ENCODE measurements at regions not wholly inside any gene's neighbourhood (a gene's known extent, or its start where the extent isn't known, plus 50 kb on each side); places are given as distances from the start of the nearest gene placed in this dataset.

DNA sequence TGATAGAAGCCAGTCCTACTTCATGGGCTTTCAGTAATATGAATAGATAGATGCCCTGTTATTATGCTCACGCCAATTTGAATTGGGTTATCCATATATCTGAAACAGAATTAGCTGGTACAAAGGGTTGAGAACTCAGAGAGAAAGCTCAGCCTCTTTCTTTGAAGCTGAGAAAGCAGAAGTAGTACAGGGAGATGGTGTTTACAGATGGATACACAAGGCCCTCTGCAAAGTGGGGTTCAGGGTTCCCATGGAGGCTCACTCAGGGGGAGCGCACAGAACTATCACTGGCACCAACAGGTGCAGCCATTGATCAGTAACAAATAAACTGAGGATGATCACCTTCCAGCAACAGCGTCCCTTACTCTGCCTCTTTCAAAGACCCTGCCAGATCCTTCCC, 349.7 kb downstream of the ICE1 start:
- Histone ChIP-seq H3K4me3 (no peak overlapping the region), H3K27ac (no peak overlapping the region), H3K4me1 (replicated peaks in 1 of 2) (peaks cover 7 to 16% of the 10 kb centered on the region in 2 donors)
- WGBS, 10 experiments, result 0 to 100% (median 43%) methylated on average over 1 to 2 of the region's 3 CpGs; no CpG with 5 or more reads in 5 of the 10 experiments
- ATAC-seq (replicated peaks in 6 of 8), result no peak
- in situ Hi-C loops (cut with MboI; ENCODE audit: low pct_unique_long_range_greater_than_20kb in 2 of 9, low sequenced_read_pairs in 9 of 9, unreplicated experiment in 9 of 9), result no loop called here

DNA sequence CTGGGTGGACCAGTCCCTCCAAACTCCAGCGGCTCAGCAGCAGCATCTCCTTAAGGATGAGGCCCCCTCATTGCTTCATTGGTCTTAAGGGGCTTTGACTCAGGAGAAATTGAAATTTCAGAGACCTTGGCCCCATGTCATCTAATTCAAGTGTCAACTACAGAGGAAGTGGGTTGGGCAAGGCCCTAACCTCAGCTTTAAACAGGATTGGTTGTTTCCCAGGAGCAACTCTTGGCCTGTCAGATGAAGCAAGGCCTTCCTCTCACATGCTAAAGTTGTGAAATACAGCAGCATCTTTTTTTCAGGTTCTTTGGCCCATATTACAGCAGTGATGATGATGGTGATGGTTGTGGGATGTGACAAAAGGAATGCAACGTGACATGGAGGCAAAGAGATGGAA, 348.3 kb downstream of the ICE1 start:
- WGBS, 10 experiments, result 0 to 90% (median 28%) methylated on average over 1 to 2 of the region's 2 CpGs; no CpG with 5 or more reads in 2 of the 10 experiments
- in situ Hi-C loops (cut with MboI; ENCODE audit: low pct_unique_long_range_greater_than_20kb in 2 of 9, low sequenced_read_pairs in 9 of 9, unreplicated experiment in 9 of 9), result no loop called here
- H3K4me3 ChIP-seq, result no peak overlapping the region
- no peak for ATAC-seq (replicated peaks in 6 of 8)
- H3K27ac ChIP-seq, result no peak overlapping the region
- peaks cover 7 to 16% of the 10 kb centered on the region in 2 donors for H3K4me1 ChIP-seq (replicated peaks in 1 of 2)

DNA sequence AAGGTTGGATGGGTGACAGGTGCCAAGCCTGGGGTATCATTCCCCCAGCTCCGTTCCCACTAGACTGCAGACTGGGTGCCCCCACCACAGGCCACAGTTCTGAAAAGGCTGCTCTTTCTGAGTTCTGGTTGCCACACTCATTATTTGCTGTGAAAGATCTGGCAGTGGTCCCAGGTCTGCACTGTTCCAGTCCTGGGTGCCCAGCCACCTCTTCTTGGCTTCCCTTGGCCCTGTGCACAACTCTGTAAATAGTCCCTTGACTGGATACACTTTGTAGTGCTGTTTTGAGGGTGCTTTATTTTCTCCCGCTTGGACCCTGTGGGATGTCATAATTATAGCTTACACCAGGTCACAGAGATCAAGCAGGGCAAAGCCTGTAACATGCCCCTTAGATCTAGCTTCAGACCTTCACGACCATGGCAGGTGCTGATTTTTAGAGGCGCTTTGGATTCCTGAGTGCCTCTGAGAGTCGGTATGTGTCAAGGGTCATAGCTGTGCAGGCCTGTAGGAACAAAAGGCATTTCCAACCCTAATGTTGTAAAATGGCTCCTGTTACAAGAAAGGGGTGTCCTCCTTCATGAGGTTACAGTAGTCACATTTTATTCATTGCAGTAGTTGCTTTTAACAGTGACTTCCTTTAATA, 344.9 kb downstream of the ICE1 start:
- no peak overlapping the region for H3K27ac ChIP-seq
- H3K4me3 ChIP-seq, result no peak overlapping the region
- WGBS, 10 experiments, result 26 to 100% (median 79%) methylated on average over 1 to 5 of the region's 5 CpGs; no CpG with 5 or more reads in 3 of the 10 experiments
- H3K4me1 ChIP-seq (replicated peaks in 1 of 2), result peaks cover 7 to 16% of the 10 kb centered on the region in 2 donors
- in situ Hi-C loops (cut with MboI; ENCODE audit: low pct_unique_long_range_greater_than_20kb in 2 of 9, low sequenced_read_pairs in 9 of 9, unreplicated experiment in 9 of 9), result no loop called here
- ATAC-seq (replicated peaks in 6 of 8), result peak in 1 of 8 experiments; percentile 50

DNA sequence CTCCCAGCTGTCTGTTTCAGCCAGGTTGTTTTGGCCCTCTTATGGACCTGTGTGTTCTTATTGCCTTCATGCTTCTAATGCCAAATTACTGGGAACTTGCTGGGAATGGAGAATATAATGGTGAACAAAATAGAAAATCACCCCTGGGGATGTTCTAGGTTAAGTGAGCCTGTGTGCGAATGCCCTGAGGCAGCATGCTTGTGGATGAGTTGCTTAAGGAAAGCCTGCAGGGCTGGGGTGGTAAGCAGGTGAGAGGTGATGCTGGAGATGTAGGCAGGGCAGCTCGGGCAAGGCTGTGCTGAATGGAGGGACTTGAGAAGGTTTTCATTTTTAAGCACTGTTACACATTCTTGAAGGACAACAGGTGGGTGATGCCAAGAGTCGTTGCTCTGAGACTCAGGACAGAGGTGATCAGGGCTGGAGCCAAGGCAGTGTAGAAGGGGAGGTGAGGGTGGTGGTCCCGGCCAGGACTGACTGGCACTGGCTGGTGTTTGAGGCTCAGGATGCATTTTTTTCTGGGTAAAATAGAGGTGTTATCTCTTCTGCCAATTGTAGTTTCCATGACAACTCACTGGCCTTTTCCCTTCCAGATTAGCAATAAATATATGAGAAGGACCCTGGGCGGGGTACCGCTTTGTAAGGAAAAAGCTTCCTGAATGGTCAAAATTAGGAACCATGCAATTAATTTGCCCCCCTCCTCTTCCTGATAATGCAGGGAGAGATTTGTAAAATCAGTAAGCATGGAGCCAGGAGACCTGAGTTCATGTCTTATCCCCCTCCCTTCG, 342.8 kb downstream of the ICE1 start:
- WGBS, 10 experiments, result 4 to 100% (median 87%) methylated on average over 1 to 6 of the region's 7 CpGs; no CpG with 5 or more reads in 1 of the 10 experiments
- Histone ChIP-seq H3K27ac (no peak overlapping the region), H3K4me1 (replicated peaks in 1 of 2) (peaks cover 7 to 19% of the 10 kb centered on the region in 2 donors), H3K4me3 (no peak overlapping the region)
- in situ Hi-C loops (cut with MboI; ENCODE audit: low pct_unique_long_range_greater_than_20kb in 2 of 9, low sequenced_read_pairs in 9 of 9, unreplicated experiment in 9 of 9), result no loop called here
- no peak for ATAC-seq (replicated peaks in 6 of 8)

DNA sequence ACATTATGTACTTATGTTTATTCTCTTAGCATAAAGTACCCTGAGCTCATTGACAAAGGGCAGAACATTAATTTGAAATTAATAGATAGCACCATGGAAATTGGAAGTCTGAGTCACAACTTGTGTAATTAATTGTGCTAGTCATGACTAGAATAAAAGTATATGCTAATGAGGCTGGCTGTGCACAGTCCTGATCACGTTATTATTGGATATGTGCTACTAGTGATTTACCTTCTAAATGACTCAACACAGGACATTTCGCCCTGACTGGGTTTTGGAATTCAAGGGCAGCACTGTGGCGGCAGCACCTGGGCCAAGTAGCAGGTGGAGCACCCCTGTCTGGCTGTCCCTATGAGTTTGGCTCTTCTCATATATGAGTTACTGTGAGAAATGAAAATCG, 341.8 kb downstream of the ICE1 start:
- H3K4me3 ChIP-seq, result no peak overlapping the region
- H3K27ac ChIP-seq, result no peak overlapping the region
- WGBS, 10 experiments, result 0 to 100% (median 40%) methylated on average over 1 to 4 of the region's 4 CpGs; no CpG with 5 or more reads in 1 of the 10 experiments
- in situ Hi-C loops (cut with MboI; ENCODE audit: low pct_unique_long_range_greater_than_20kb in 2 of 9, low sequenced_read_pairs in 9 of 9, unreplicated experiment in 9 of 9), result no loop called here
- H3K4me1 ChIP-seq (replicated peaks in 1 of 2), result peaks cover 6 to 18% of the 10 kb centered on the region in 2 donors
- ATAC-seq (replicated peaks in 6 of 8), result peak in 5 of 8 experiments; percentile 41 to 90 (median 64)

DNA sequence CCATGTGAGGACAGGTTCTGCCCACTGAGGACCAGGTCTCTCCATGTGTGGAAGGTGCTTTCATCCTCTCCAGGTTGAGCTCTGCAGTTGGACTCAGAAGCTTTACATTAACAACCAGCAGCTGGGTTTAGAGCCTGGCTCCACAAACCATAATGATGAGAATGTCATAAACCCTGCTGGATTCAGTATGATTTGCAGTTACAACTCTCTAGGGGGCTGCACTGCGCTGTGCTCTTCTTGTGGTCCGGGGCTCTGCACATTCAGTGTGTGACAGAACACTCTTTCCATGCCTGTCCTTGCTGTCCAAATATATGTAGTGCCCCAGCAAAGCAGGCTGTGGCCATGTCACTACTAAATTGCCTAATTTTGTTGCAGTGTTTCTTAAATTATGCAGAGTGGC, 334.3 kb downstream of the ICE1 start:
- Histone ChIP-seq H3K4me3 (no peak overlapping the region), H3K27ac (no peak overlapping the region), H3K4me1 (replicated peaks in 1 of 2) (peaks cover 0 to 2% of the 10 kb centered on the region in 2 donors)
- 0 to 66% (median 65%) methylated on average over 1 to 2 of the region's 2 CpGs; no CpG with 5 or more reads in 5 of the 10 experiments for WGBS, 10 experiments
- ATAC-seq (replicated peaks in 6 of 8), result peak in 5 of 8 experiments; percentile 16 to 84 (median 76)
- in situ Hi-C loops (cut with MboI; ENCODE audit: low pct_unique_long_range_greater_than_20kb in 2 of 9, low sequenced_read_pairs in 9 of 9, unreplicated experiment in 9 of 9), result no loop called here

DNA sequence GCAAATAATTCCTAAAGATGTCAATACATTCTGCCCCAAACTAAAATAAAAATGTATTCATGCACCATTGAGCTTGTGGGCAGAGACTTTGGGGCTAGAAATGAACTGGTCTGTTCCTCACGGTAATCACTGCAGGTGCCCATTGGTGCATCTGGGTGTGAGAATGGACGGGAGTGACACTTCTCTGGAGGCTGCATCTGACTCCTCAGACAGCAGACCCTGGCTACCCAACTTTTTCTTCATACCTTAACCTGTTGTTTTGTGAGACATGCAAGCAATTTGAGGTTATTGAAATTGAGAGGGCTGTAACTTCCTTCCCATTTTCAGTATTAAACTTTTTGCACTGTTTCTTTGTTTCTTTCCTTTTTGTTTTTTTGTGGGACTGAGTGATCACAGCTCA, 333.4 kb downstream of the ICE1 start:
- no peak overlapping the region for H3K27ac ChIP-seq
- no peak for ATAC-seq (replicated peaks in 6 of 8)
- 0 to 100% (median 55%) methylated on average over 1 to 2 of the region's 2 CpGs; no CpG with 5 or more reads in 6 of the 10 experiments for WGBS, 10 experiments
- in situ Hi-C loops (cut with MboI; ENCODE audit: low pct_unique_long_range_greater_than_20kb in 2 of 9, low sequenced_read_pairs in 9 of 9, unreplicated experiment in 9 of 9), result no loop called here
- no peaks in the 10 kb centered on the region for H3K4me1 ChIP-seq (replicated peaks in 1 of 2)
- no peak overlapping the region for H3K4me3 ChIP-seq

DNA sequence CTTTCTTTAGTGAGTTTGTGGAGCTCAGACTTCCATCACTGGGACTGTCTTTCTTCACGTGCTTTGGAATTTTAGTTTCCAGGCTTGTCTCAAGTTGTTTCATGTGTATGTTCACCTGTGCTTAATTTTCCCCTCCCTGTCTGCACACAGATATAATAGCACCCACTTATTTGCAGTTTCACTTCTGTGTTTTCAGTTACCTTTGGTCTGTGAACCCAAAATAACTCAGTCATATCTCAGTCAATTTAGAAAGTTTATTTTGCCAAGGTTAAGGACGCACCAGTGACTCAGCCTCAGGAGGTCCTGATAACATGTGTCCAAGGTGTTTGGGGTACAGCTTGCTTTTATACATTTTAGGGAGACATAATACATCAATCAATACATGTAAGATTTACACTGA, 330.4 kb downstream of the ICE1 start:
- 0 to 90% (median 60%) methylated on average over 1 to 2 of the region's 2 CpGs; no CpG with 5 or more reads in 1 of the 10 experiments for WGBS, 10 experiments
- Histone ChIP-seq H3K4me1 (replicated peaks in 1 of 2) (no peaks in the 10 kb centered on the region), H3K4me3 (no peak overlapping the region)

DNA sequence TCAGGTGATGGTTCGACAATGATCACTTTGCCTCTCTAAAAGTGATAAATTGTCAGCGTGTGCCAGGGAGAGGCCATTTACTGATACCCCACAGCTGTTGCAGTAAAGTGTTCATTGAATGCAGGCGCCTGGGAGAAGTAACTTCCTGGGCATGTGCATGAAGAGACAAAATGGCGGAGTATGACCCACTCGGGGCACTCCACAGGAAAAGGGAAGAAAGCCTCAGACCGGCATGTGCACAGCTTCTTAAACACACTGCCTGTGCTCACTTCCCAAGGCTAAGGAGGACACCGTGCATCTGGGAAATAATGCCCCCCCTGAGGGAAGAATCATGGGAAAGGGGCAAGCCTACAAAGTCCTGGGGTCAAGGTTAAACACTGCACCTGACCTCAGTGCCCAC, 329.5 kb downstream of the ICE1 start:
- 10 to 100% (median 60%) methylated on average over 1 to 7 of the region's 7 CpGs for WGBS, 10 experiments
- in situ Hi-C loops (cut with MboI; ENCODE audit: low pct_unique_long_range_greater_than_20kb in 2 of 9, low sequenced_read_pairs in 9 of 9, unreplicated experiment in 9 of 9), result no loop called here

More for the DNA sequence above, 330.4 kb downstream of the ICE1 start:
- H3K27ac ChIP-seq, result no peak overlapping the region
- no peak for ATAC-seq (replicated peaks in 6 of 8)
- in situ Hi-C loops (cut with MboI; ENCODE audit: low pct_unique_long_range_greater_than_20kb in 2 of 9, low sequenced_read_pairs in 9 of 9, unreplicated experiment in 9 of 9), result no loop called here

DNA sequence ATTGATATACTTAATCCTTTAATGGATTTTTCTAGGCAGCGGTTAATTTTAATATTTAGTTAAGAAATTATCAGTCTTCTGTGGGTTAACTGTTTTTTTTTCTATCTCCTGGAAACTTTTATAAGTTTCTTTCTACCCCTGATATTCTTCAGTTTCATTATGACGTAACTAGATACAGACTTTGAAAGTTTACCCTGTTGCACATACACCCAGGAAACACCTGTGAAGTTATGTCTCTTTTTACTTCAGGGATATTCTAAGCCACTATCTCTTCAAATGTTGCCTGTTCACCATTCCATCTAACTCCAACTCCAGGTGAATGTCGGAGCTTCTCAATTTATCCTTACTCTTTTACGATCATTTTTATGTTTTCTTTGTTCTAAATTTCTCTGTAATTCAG, 329.0 kb downstream of the ICE1 start:
- Histone ChIP-seq H3K27ac (no peak overlapping the region), H3K4me3 (no peak overlapping the region), H3K4me1 (replicated peaks in 1 of 2) (no peaks in the 10 kb centered on the region)
- no peak for ATAC-seq (replicated peaks in 6 of 8)
- in situ Hi-C loops (cut with MboI; ENCODE audit: low pct_unique_long_range_greater_than_20kb in 2 of 9, low sequenced_read_pairs in 9 of 9, unreplicated experiment in 9 of 9), result no loop called here
- 11 to 98% (median 85%) methylated on average over 2 to 4 of the region's 4 CpGs for WGBS, 10 experiments

More for the DNA sequence above, 329.5 kb downstream of the ICE1 start:
- no peaks in the 10 kb centered on the region for H3K4me1 ChIP-seq (replicated peaks in 1 of 2)
- H3K27ac ChIP-seq, result no peak overlapping the region
- no peak overlapping the region for H3K4me3 ChIP-seq
- ATAC-seq (replicated peaks in 6 of 8), result no peak

DNA sequence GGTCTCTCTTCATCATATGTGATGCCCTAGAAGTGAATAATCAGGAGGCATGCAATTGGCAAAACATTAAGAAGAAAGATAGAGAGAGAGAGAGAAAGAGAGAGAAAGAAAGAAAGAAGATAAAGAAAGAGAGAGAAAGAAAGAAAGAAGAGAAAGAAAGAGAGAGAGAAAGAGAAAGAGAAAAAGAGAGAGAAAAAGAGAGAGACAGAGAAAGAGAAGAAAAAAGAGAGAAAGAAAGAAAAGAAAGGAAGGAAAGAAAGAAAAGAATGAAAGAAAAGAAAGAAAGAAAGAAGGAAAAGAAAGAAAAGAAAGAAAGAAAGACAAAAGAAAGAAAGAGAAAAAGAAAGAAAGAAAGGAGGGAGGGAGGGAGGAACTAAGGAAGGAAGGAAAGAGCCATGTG, 318.9 kb downstream of the ICE1 start:
- ATAC-seq (replicated peaks in 6 of 8), result no peak
- in situ Hi-C loops (cut with MboI; ENCODE audit: low pct_unique_long_range_greater_than_20kb in 2 of 9, low sequenced_read_pairs in 9 of 9, unreplicated experiment in 9 of 9), result no loop called here
- no peaks in the 10 kb centered on the region for H3K4me1 ChIP-seq (replicated peaks in 1 of 2)
- H3K4me3 ChIP-seq, result no peak overlapping the region
- no peak overlapping the region for H3K27ac ChIP-seq

DNA sequence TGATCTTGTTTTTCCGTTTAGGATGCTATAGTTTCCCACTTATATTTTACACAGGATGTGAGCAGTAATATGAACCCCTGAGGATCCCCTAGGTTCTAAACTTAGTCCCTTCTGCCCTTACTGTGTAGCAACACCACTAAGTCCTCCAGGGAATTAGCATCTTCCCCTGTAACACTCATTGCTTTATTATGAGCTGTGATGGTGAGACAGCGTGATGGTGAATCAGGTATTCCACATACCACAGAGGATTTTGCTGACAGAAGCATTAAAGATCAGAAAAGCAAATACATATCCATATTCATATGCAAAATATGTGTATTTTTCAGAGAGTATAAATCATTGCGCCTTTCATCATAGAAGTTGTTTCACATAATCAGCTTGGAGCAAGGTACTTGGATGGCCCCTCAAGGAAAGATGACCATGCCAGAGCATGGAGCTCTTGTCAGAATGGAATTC, 317.0 kb downstream of the ICE1 start:
- 0 to 100% (median 63%) methylated on average over 1 to 3 of the region's 3 CpGs for WGBS, 10 experiments
- Histone ChIP-seq H3K4me3 (no peak overlapping the region), H3K27ac (no peak overlapping the region), H3K4me1 (replicated peaks in 1 of 2) (no peaks in the 10 kb centered on the region)
- ATAC-seq (replicated peaks in 6 of 8), result no peak
- in situ Hi-C loops (cut with MboI; ENCODE audit: low pct_unique_long_range_greater_than_20kb in 2 of 9, low sequenced_read_pairs in 9 of 9, unreplicated experiment in 9 of 9), result no loop called here

DNA sequence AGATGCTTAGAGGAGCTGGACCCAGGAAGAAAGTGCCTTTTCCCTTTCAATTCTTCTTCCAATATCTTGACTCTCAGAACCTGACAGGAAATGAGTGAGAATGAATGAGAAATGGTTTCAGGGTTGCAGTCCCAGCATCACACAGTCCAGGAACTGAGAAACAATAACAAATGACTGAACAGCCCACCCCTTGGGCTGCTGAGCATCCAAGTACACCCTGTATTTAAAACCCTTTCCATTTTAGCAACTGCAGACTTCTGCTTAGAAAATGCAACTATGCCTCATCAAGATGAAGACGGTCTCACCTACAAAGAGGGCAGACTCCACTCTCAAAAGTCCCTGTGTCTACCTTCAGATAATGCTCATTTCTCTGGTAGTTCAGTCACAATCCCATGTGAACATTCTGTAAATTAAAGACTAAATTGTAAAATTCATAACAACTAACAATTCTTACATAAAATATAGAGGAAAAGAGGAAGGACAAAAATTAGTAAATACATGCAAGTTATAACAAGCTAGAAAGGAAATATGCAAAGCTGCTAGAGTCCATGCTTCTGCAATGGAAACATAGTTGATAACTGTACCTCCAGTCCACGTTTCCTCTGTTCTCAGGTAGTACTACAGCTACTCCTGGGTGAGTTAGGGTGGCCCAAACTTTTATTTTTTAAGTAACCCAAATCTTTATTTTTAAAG, 316.5 kb downstream of the ICE1 start:
- no peak for ATAC-seq (replicated peaks in 6 of 8)
- no peak overlapping the region for H3K4me3 ChIP-seq
- H3K4me1 ChIP-seq (replicated peaks in 1 of 2), result no peaks in the 10 kb centered on the region
- in situ Hi-C loops (cut with MboI; ENCODE audit: low pct_unique_long_range_greater_than_20kb in 2 of 9, low sequenced_read_pairs in 9 of 9, unreplicated experiment in 9 of 9), result no loop called here
- WGBS, 10 experiments, result 0 to 100% (median 35%) methylated on average over 1 to 2 of the region's 2 CpGs; no CpG with 5 or more reads in 2 of the 10 experiments
- no peak overlapping the region for H3K27ac ChIP-seq

All from motor neuron (in vitro differentiated cells).